GM06990 (cell line): ENCODE measurements at regions not wholly inside any gene's neighbourhood (a gene's known extent, or its start where the extent isn't known, plus 50 kb on each side); places are given as distances from the start of the nearest gene placed in this dataset.

Experiments used
- DNase-seq: peaks from one replicate; pipeline ENCODE4 v3.0.0-alpha.2; 2011; ENCODE audit not compliant: insufficient read length; ENCODE audit errors: extremely low read depth
- H3K27me3 ChIP-seq: replicated peaks from 2 replicates; pipeline ENCODE4 v1.6.0; 2011; ENCODE audit warnings: low read length; ENCODE audit not compliant: control insufficient read depth, insufficient read depth
- H3K36me3 ChIP-seq: 2 replicates; pipeline ENCODE4 v1.5.1; 2011; ENCODE audit warnings: low read length; ENCODE audit not compliant: control insufficient read depth, insufficient read depth
- H3K4me3 ChIP-seq: replicated peaks from 2 replicates; pipeline ENCODE4 v1.5.1; 2011; ENCODE audit warnings: low read depth, mild to moderate bottlenecking, control low read depth, low read length
- CTCF ChIP-seq: IDR thresholded peaks from 2 replicates; pipeline ENCODE4 v1.5.1; 2011; ENCODE audit warnings: low read length, control low read depth, mild to moderate bottlenecking, inconsistent platforms; ENCODE audit not compliant: insufficient read depth, poor library complexity, severe bottlenecking

- Histone ChIP-seq H3K4me3 (no peak overlapping the region), H3K27me3 (no peaks in the 10 kb centered on the region), H3K36me3 (no peaks in the 10 kb centered on the region)
- TF ChIP-seq CTCF, result no peak
- no peak for DNase-seq
These were observed 108.0 kb downstream of the PPM1A start for GRCh38 chr14:60356906-60357550.

GRCh38 chr14:60357551-60358149, 108.6 kb downstream of the PPM1A start:
- Histone ChIP-seq H3K36me3 (no peaks in the 10 kb centered on the region), H3K4me3 (no peak overlapping the region), H3K27me3 (no peaks in the 10 kb centered on the region)
- DNase-seq, result no peak
- TF ChIP-seq CTCF, result no peak

- no peak for TF ChIP-seq CTCF
- H3K27me3 ChIP-seq, result no peaks in the 10 kb centered on the region
- no peak for DNase-seq
- no peaks in the 10 kb centered on the region for H3K36me3 ChIP-seq
- H3K4me3 ChIP-seq, result no peak overlapping the region
These were observed 114.3 kb downstream of the PPM1A start for GRCh38 chr14:60363275-60363674.

- H3K36me3 ChIP-seq, result no peaks in the 10 kb centered on the region
- no peak for DNase-seq
- no peak for TF ChIP-seq CTCF
- H3K27me3 ChIP-seq, result no peaks in the 10 kb centered on the region
- H3K4me3 ChIP-seq, result no peak overlapping the region
These were observed 114.7 kb downstream of the PPM1A start for GRCh38 chr14:60363687-60364086.

GRCh38 chr14:60381909-60382308, 104.0 kb downstream of the C14orf39 start:
- no peak for DNase-seq
- Histone ChIP-seq H3K27me3 (no peaks in the 10 kb centered on the region), H3K36me3 (no peaks in the 10 kb centered on the region), H3K4me3 (no peak overlapping the region)
- no peak for TF ChIP-seq CTCF
